ENCODE measurements at regions not wholly inside any gene's neighbourhood (a gene's known extent, or its start where the extent isn't known, plus 50 kb on each side); places are given as distances from the start of the nearest gene placed in this dataset.
"Not testable (repeated sequence)": the region's sequence is repeated elsewhere in the genome, so short reads cannot be mapped to it uniquely, and the experiment has no call there.

- Histone ChIP-seq H3K9me2 (ENCODE audit: low read depth, low read length) (no peaks in the 10 kb centered on the region), H3K4me1 (ENCODE audit: insufficient read depth, low read length, severe bottlenecking) (no peaks in the 10 kb centered on the region)
- no peak for TF ChIP-seq EZH2 (IDR thresholded peaks at IDR 0.05; ENCODE audit: borderline replicate concordance, low read length)
- TF ChIP-seq CTCF (IDR thresholded peaks at IDR 0.05; ENCODE audit: low read length): no peak
Measured at GRCh38 chr12:82596483-82596882, 90.2 kb upstream of the TMTC2 start.

GRCh38 chr12:82600379-82600778 is 86.3 kb upstream of the TMTC2 start:
- no peak overlapping the region for H3K9ac ChIP-seq (ENCODE audit: low read length)
- no peaks in the 10 kb centered on the region for H3K9me3 ChIP-seq (ENCODE audit: low read length)
- no peak overlapping the region for H3K27ac ChIP-seq (ENCODE audit: low read depth, low read length, poor library complexity, severe bottlenecking)
- no peaks in the 10 kb centered on the region for H3K79me2 ChIP-seq (ENCODE audit: insufficient read depth, low read length)
- H4K20me1 ChIP-seq (ENCODE audit: insufficient read depth, low read length): no peaks in the 10 kb centered on the region
- no peaks in the 10 kb centered on the region for H3K27me3 ChIP-seq (ENCODE audit: insufficient read depth, low read length)
- TF ChIP-seq EZH2 (IDR thresholded peaks at IDR 0.05; ENCODE audit: borderline replicate concordance, low read length) (no peak), CTCF (IDR thresholded peaks at IDR 0.05; ENCODE audit: low read length) (no peak)
- H3K4me2 ChIP-seq (ENCODE audit: low read length): no peak overlapping the region
- no peak overlapping the region for H2AFZ ChIP-seq (ENCODE audit: low read length)
- H3K9me2 ChIP-seq (ENCODE audit: low read depth, low read length): no peaks in the 10 kb centered on the region
- H3K4me3 ChIP-seq (ENCODE audit: low read depth, low read length, poor library complexity, severe bottlenecking): no peak overlapping the region
- no peaks in the 10 kb centered on the region for H3K36me3 ChIP-seq (ENCODE audit: insufficient read depth, low read length)
- H3K4me1 ChIP-seq (ENCODE audit: insufficient read depth, low read length, severe bottlenecking): no peaks in the 10 kb centered on the region
- no peaks in the 10 kb centered on the region for H3F3A ChIP-seq (ENCODE audit: insufficient read depth, low read length)

More at GRCh38 chr12:82596483-82596882, 90.2 kb upstream of the TMTC2 start:
- H2AFZ ChIP-seq (ENCODE audit: low read length): no peak overlapping the region
- no peak overlapping the region for H3K9ac ChIP-seq (ENCODE audit: low read length)
- H3K27me3 ChIP-seq (ENCODE audit: insufficient read depth, low read length): no peaks in the 10 kb centered on the region
- H3K4me2 ChIP-seq (ENCODE audit: low read length): no peak overlapping the region
- no peaks in the 10 kb centered on the region for H3K36me3 ChIP-seq (ENCODE audit: insufficient read depth, low read length)
- no peaks in the 10 kb centered on the region for H3K79me2 ChIP-seq (ENCODE audit: insufficient read depth, low read length)
- H3K9me3 ChIP-seq (ENCODE audit: low read length): no peaks in the 10 kb centered on the region
- no peaks in the 10 kb centered on the region for H4K20me1 ChIP-seq (ENCODE audit: insufficient read depth, low read length)
- H3F3A ChIP-seq (ENCODE audit: insufficient read depth, low read length): no peaks in the 10 kb centered on the region
- H3K4me3 ChIP-seq (ENCODE audit: low read depth, low read length, poor library complexity, severe bottlenecking): no peak overlapping the region
- no peak overlapping the region for H3K27ac ChIP-seq (ENCODE audit: low read depth, low read length, poor library complexity, severe bottlenecking)

DNA sequence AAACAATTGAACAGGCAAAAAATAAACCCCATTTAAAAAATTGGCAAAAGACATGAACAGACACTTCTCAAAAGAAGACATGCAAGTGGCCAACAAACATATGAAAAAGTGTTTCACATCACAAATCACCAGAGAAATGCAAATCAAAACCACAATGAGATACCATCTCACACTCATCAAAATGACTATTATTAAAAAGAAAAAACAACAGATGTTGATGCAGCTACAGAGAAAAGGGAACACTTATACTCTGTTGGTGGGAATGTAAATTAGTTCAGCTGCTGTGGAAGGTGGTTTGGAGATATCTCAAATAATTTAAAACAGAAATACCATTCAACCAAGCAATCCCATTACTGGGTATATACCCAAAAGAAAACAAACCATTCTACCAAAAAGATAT is 83.1 kb upstream of the TMTC2 start:
- not testable (repeated sequence) for H3K9ac ChIP-seq (ENCODE audit: low read length); H3K9me2 ChIP-seq (ENCODE audit: low read depth, low read length); H3K4me3 ChIP-seq (ENCODE audit: low read depth, low read length, poor library complexity, severe bottlenecking); H3K27me3 ChIP-seq (ENCODE audit: insufficient read depth, low read length); H4K20me1 ChIP-seq (ENCODE audit: insufficient read depth, low read length); H3K79me2 ChIP-seq (ENCODE audit: insufficient read depth, low read length); H3K4me1 ChIP-seq (ENCODE audit: insufficient read depth, low read length, severe bottlenecking); H2AFZ ChIP-seq (ENCODE audit: low read length); H3K27ac ChIP-seq (ENCODE audit: low read depth, low read length, poor library complexity, severe bottlenecking); H3K9me3 ChIP-seq (ENCODE audit: low read length); H3F3A ChIP-seq (ENCODE audit: insufficient read depth, low read length); H3K4me2 ChIP-seq (ENCODE audit: low read length); H3K36me3 ChIP-seq (ENCODE audit: insufficient read depth, low read length)

DNA sequence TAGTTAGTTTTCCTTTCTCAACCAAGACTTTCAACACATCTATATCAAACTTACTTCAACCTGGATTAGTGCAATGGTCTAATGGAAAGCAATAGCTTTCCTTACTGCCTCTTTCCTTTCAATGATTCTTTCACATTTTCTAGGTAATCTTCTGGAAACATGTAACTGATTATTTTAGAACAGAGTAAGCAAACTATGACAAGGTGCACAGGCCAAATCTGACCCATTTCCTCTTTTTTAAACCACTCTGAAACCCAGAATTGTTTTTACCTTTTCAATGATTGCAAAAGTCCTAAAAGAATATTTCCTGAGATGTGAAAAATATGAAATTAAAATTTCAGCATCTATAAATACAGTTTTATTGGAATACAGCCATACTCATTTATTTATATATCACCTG is 81.6 kb upstream of the TMTC2 start:
- Histone ChIP-seq H3F3A (ENCODE audit: insufficient read depth, low read length) (no peaks in the 10 kb centered on the region), H2AFZ (ENCODE audit: low read length) (no peak overlapping the region), H3K27me3 (ENCODE audit: insufficient read depth, low read length) (no peaks in the 10 kb centered on the region), H3K4me2 (ENCODE audit: low read length) (no peak overlapping the region), H3K4me3 (ENCODE audit: low read depth, low read length, poor library complexity, severe bottlenecking) (no peak overlapping the region), H3K9ac (ENCODE audit: low read length) (no peak overlapping the region), H3K4me1 (ENCODE audit: insufficient read depth, low read length, severe bottlenecking) (no peaks in the 10 kb centered on the region), H3K27ac (ENCODE audit: low read depth, low read length, poor library complexity, severe bottlenecking) (no peak overlapping the region), H3K9me2 (ENCODE audit: low read depth, low read length) (no peaks in the 10 kb centered on the region), H3K36me3 (ENCODE audit: insufficient read depth, low read length) (no peaks in the 10 kb centered on the region), H3K9me3 (ENCODE audit: low read length) (no peaks in the 10 kb centered on the region), H4K20me1 (ENCODE audit: insufficient read depth, low read length) (no peaks in the 10 kb centered on the region), H3K79me2 (ENCODE audit: insufficient read depth, low read length) (no peaks in the 10 kb centered on the region)
- no peak for TF ChIP-seq EZH2 (IDR thresholded peaks at IDR 0.05; ENCODE audit: borderline replicate concordance, low read length)
- TF ChIP-seq CTCF (IDR thresholded peaks at IDR 0.05; ENCODE audit: low read length): no peak

Measured in OCI-LY1 (cell line).